EL (cell line): ENCODE measurements at regions not wholly inside any gene's neighbourhood (a gene's known extent, or its start where the extent isn't known, plus 50 kb on each side); places are given as distances from the start of the nearest gene placed in this dataset.
"Not testable (repeated sequence)": the region's sequence is repeated elsewhere in the genome, so short reads cannot be mapped to it uniquely, and the experiment has no call there.

Source experiments
- DNase-seq: peaks from one replicate; pipeline ENCODE4 v3.0.0-alpha.2; 2016

DNA sequence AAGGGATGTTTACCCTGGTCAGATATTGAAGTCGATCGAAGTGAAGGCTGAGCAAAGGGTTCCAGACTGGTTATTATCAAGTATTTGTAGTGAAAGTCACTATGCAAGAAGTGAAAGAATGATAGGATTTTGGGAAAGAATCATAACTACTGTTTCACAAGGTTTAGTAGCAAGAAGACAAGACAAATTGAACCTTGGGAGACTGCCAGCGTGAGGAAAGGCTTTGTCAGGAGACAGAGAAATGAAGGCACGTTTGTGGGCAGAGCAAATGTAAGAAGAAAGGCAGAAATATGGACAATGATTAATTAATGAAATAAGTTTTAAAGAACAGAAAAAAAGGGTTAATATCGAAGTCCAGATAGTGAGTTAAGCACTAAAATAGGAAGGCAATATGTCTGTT lies 456.8 kb downstream of the TRIML1 start:
- no peak for DNase-seq

- DNase-seq, result no peak
These were observed 464.4 kb downstream of the TRIML1 start for GRCh38 chr4:188603646-188604045.

DNA sequence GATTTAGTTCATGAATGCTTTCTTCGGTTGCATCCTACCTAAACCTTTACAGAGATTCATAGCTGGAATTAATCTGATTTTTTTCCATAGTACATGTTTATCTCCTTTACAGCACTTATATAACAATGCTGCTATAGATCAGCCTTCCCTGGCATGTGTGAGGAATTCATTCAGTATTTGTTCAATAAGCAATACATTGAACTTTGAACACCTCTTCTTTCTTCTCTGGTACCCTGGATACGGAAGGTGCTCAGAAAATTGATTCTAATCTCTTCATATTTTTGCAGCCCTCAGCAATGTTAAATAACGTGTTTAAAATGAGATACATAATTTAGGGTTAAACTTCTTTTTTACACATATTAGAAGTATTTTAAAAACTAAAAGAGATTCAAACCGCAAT lies 467.4 kb downstream of the TRIML1 start:
- DNase-seq, result no peak

GRCh38 chr4:188611143-188611542 lies 471.9 kb downstream of the TRIML1 start:
- no peak for DNase-seq

GRCh38 chr4:188612659-188613058 lies 473.4 kb downstream of the TRIML1 start:
- DNase-seq, result no peak

- no peak for DNase-seq
These were observed 474.7 kb downstream of the TRIML1 start for GRCh38 chr4:188613976-188614375.

DNA sequence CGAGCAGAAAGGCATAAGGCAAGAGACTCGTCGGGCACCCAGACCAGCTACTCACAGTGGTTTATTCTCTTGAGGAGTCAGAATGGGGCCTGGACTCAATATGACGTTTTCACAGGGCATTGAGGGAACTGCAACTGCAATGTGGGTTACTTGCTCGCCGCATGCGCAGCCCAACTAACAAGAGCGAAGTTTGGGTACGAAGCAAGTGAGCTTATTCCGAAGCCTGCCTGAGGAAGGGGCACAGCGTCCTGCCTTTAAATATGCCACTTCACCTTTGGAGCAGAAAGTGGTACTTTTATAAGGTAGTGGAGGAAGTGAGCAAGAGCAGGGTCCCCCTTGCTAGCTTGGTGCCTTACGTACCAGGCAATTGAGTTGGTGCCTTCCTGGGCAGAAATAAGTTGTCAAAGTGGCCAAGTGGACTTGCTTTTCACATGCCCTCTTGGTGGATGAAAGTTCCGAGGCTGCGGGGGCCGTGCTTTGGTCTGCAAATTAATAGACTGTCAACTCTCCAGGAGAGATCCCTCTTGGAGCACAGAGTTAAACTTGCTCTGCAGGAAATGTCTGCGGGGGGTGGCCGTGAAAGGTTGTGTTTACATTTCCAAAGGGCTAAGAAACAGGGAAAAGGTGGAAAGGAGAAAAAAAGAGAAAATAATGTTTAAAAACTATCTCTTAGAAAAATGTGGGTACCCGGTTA lies 480.4 kb downstream of the TRIML1 start:
- no peak for DNase-seq

DNA sequence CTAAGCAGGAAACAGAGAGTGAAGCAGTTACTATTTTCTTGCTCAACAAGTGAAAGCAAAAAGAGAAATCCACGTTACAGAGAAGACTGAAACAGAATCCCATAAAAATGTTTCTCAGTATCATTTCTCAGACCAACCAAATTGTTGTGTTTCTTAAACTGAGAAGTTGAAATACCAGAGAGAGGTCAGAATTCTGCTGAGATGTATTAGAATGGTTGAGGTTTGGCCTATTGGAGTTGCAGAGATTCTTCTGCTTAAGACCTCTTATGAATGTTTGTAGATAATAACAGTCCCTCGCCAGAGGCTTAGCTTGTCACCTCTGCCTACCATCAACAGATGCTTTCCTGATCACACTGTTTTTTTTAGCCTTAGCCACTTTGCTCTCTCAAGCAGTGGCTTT lies 481.4 kb downstream of the TRIML1 start:
- no peak for DNase-seq

- no peak for DNase-seq
These were observed 484.1 kb downstream of the TRIML1 start for GRCh38 chr4:188623314-188623854.

DNA sequence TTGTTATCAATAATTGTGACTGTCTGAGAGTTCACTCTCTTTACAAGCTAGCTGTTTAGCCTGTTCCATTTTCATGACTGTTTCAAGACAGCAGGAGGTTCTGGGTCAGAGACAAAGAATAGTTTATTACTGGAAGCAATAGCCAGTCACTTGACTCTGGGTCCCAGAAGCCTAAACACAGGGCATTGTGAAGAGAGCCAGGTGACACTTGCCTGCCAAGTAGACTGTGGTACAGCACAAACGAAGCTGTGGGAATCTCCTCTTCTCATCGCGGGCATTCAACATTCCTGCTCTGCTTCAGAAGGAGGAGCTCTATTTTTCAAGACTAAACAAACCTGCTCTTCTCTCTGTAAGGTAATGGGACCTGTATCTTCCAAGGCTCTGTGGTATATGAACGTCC lies 485.1 kb downstream of the TRIML1 start:
- DNase-seq, result no peak

DNA sequence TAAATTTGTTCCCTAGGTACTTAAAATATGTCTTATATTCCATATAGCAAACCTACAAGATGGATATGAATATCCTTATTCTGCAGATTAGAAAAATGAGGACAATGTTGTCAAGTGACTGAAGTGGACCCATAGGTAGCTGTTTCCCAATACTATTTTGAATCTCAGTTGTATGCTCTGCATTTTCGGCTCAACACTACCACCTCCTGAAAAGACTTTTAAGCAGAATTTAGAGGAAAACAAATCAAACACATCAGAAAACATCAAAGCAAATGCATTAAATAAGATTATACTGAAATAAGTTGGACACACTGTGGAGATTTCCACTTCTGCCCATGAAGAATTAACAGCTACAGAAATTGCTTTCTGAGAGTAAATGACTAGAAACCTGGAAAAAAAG lies 488.7 kb downstream of the TRIML1 start:
- no peak for DNase-seq

GRCh38 chr4:188639479-188640100 lies 500.3 kb downstream of the TRIML1 start:
- no peak for DNase-seq

GRCh38 chr4:188647820-188648370 lies 508.7 kb downstream of the TRIML1 start:
- no peak for DNase-seq

- no peak for DNase-seq
These were observed 510.4 kb downstream of the TRIML1 start for GRCh38 chr4:188649635-188650034.

- DNase-seq, result no peak
These were observed 511.3 kb downstream of the TRIML1 start for GRCh38 chr4:188650516-188650915.

- DNase-seq, result no peak
These were observed 518.1 kb downstream of the TRIML1 start for GRCh38 chr4:188657365-188657764.

DNA sequence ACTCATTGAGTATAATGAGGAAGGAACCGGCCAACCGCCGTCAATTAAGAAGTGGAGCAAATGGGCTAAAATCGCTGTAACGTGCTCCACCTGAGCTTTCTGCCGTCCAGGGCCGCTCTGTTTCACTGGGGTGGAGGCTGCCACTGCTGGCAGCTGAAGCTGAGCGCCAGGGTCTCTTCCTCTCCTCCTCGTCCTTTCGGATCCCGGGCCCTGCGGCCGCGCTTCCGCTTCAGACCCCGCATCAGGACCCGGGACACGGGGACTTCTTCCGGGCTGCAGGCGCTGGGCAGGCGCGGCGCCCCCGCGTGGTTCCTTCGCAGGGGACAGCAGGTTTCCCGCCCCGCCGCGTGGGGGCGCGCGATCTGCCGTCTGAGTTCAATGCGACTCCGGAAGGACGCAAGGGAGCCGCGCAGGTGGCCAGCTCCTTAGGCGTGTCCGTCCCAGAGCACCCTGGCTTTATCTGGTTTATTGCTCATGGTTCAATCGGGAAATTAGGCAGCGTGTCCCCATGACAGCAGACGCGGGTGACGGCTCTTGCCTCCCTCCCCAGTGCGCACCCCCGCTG lies 519.8 kb downstream of the TRIML1 start:
- no peak for DNase-seq

DNA sequence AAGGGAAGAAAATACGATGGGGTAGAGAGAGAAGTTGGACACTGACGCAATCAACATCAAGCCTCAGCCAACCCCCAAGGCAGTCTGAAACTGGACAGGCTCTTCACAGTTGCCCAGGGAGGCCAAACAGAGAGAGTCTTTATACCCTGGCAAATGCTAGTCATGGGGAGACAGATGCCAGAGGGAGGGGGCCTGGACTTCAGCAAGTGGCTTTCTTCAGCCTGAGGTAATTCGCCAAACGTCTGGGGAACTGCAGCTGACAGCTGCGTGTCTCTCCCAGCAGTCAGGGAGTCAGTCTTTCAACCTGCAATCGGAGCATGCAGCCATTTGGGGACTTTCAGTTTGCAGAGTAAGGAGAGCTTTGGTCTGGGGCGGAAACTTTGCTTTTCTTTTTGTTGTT lies 521.6 kb downstream of the TRIML1 start:
- no peak for DNase-seq

DNA sequence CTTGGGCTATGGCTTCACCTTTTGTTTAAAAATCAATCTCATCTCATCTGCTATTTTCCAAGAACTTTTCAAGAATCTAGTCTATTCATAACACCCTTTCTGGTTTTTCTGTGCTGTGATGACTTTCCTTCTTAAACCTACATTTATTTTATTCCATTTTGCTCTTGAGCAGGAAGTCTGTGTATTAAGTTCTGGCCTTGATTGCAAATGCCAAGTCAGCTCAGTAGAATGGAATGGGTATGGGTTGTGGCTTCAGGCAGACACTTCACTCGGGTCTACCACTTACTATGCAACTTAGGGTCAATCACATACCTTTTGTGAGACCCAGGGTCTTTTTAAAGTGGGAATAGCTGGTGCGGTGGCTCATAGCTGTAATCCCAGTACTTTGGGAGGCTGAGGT lies 522.3 kb downstream of the TRIML1 start:
- no peak for DNase-seq

GRCh38 chr4:188663369-188663768 lies 524.1 kb downstream of the TRIML1 start:
- no peak for DNase-seq

DNA sequence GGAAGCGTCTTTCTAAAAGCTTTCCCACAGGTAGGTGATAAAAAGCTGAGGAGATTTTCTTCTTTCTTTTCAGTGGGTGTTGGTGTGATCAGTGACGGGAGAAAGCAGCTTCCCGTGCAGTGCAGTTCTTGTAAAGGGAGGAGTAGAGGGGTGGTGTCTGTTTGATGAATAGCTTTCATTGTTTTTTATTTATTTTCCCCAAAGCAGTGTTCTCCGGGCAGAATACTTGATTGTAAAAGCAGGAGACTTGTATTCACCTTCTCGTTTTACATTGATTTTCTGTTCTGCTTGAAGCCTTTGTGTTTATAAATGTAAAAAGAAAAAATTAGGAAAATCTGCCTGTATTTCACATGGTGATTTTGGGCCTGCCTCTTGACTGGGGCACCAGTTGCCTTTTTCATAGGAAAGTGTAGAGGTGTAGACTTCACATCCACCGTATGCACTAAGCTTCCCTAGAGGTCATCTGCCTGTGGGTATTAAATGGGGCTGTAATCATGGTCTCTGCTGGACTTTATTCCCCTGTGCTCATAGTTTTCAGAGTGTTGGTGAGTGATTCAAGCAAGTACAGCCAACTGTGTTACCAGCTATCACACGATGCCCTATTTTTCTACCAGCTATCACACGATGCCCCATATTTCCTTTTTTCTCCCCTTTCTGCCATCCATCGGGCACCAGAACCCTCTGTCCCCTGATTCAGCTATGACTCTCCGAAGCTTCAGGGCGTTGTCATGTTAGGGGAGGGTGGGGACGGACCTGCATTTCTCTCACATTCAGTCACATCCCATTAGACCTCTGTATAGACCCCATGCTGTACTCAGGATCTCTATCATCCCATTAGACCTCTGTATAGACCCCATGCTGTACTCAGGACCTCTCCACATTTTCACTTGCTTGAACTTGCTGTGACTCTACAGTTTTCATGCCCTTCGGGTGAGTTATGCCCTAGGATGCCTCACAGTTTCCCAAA lies 526.5 kb downstream of the TRIML1 start:
- DNase-seq, result no peak

- not testable (repeated sequence) for DNase-seq
These were observed 539.5 kb downstream of the TRIML1 start for GRCh38 chr4:188678691-188679090.
